Retina (tissue), 1 donor: ENCODE measurements at regions not wholly inside any gene's neighbourhood (a gene's known extent, or its start where the extent isn't known, plus 50 kb on each side); places are given as distances from the start of the nearest gene placed in this dataset.

Source experiments
- DNase-seq: peaks from one replicate; pipeline ENCODE4 v3.0.0-alpha.2; 2016

GRCh38 chr5:168234133-168234532 is 57.3 kb upstream of the WWC1 start:
- no peak for DNase-seq

- no peak for DNase-seq
These were observed 53.0 kb upstream of the WWC1 start for GRCh38 chr5:168238463-168238862.

- no peak for DNase-seq
These were observed 52.1 kb upstream of the WWC1 start for GRCh38 chr5:168239325-168239724.
